GM12878 (cell line): ENCODE measurements at regions not wholly inside any gene's neighbourhood (a gene's known extent, or its start where the extent isn't known, plus 50 kb on each side); places are given as distances from the start of the nearest gene placed in this dataset.

Experiments used
- ATAC-seq: fragments of 200-7000 bp; cut with Tn5 transposase; 3 replicates; pipeline ENCODE4 v1.9.1; 2020; ENCODE audit warnings: mild to moderate bottlenecking, moderate library complexity
- BruUV-seq: library from RNA; stranded (reverse); fragments of 400-500 nt; replicated peaks from 2 replicates; lab custom pipeline; 2021; lab: Mats Ljungman, UMichigan
- CTCF ChIA-PET: fragments of 300-600 bp; sonication (Branson Sonifier 250); formaldehyde crosslinking; extraction: SDS; loops from one replicate; lab custom pipeline; 2021; ENCODE audit warnings: inconsistent platforms; lab: Yijun Ruan, JAX
- POLR2A ChIA-PET: fragments of 350-600 bp; formaldehyde crosslinking; extraction: SDS; loops from one replicate; lab custom pipeline; 2021; ENCODE audit warnings: inconsistent platforms; lab: Charles Lee
- RAD21 ChIA-PET: fragments of 300-600 bp; sonication (Branson Sonifier 250); formaldehyde crosslinking; loops from one replicate; lab custom pipeline; 2023; ENCODE audit warnings: antibody characterized with exemption; ENCODE audit not compliant: unreplicated experiment; lab: Charles Lee
- SMC1A ChIA-PET: fragments of 300-600 bp; sonication (Branson Sonifier 250); formaldehyde crosslinking; loops from one replicate; lab custom pipeline; 2023; ENCODE audit not compliant: unreplicated experiment, uncharacterized antibody; lab: Charles Lee
- DNase-seq: peaks from one replicate; pipeline ENCODE4 v3.0.0-alpha.2; 2011; ENCODE audit warnings: low read depth, low spot score
- FAIRE-seq: peaks from 3 replicates; lab custom pipeline; 2011; peaks lifted over from hg19 to GRCh38; lab: Jason Lieb, UNC
- H2AFZ ChIP-seq: 2 replicates; pipeline ENCODE4 v1.6.0; 2011; ENCODE audit warnings: low read depth, low read length, control low read depth; ENCODE audit not compliant: control insufficient read depth
- H3K27ac ChIP-seq: 2 replicates; pipeline ENCODE4 v1.5.1; 2011; ENCODE audit warnings: control low read depth; ENCODE audit not compliant: control insufficient read depth, insufficient read depth
- H3K27me3 ChIP-seq, 2 experiments: replicated peaks in 1 of 2; 2 replicates each; pipeline versions ENCODE4 v1.6.0 to v1.6.1; 2011; ENCODE audit warnings: low read length in 1 of 2; ENCODE audit not compliant: control insufficient read depth in 2 of 2, insufficient read depth in 2 of 2
- H3K36me3 ChIP-seq, 2 experiments: 2 replicates each; pipeline ENCODE4 v1.5.1; 2011; ENCODE audit warnings: low read length in 1 of 2; ENCODE audit not compliant: control insufficient read depth in 2 of 2, insufficient read depth in 2 of 2
- H3K4me1 ChIP-seq: 2 replicates; pipeline ENCODE4 v1.6.1; 2011; ENCODE audit warnings: mild to moderate bottlenecking, low read length, moderate library complexity, mixed read lengths; ENCODE audit not compliant: control insufficient read depth, insufficient read depth
- H3K4me2 ChIP-seq: 2 replicates; pipeline ENCODE4 v1.6.0; 2011; ENCODE audit warnings: control low read depth; ENCODE audit not compliant: control insufficient read depth, insufficient read depth
- H3K4me3 ChIP-seq: fragments of 200-600 bp; sonication (generic); 2 replicates; pipeline ENCODE4 v1.5.1; 2016
- H3K79me2 ChIP-seq: 2 replicates; pipeline ENCODE4 v1.6.0; 2011; ENCODE audit warnings: low read length; ENCODE audit not compliant: control insufficient read depth, insufficient read depth
- H3K9ac ChIP-seq: 2 replicates; pipeline ENCODE4 v1.8.0; 2011; ENCODE audit warnings: low read length, control low read depth, mixed read lengths; ENCODE audit not compliant: control insufficient read depth, insufficient read depth
- H3K9me3 ChIP-seq: replicated peaks from 3 replicates; pipeline ENCODE4 v1.5.1; 2011; ENCODE audit warnings: mild to moderate bottlenecking, low read length; ENCODE audit not compliant: control insufficient read depth, insufficient read depth
- H4K20me1 ChIP-seq: 2 replicates; pipeline ENCODE4 v1.6.0; 2011; ENCODE audit not compliant: control insufficient read depth, insufficient read depth
- EED ChIP-seq: sonication (generic); IDR thresholded peaks from 2 replicates; pipeline ENCODE4 v1.6.1; 2016; ENCODE audit warnings: antibody characterized with exemption, low read depth
- HDGF ChIP-seq: fragments of 450-650 bp; IDR thresholded peaks from 2 replicates; pipeline ENCODE4 v1.6.1; 2016; ENCODE audit warnings: antibody characterized with exemption
- KDM1A ChIP-seq: fragments of 200-600 bp; sonication (generic); IDR thresholded peaks from 2 replicates; pipeline ENCODE4 v1.6.1; 2016; ENCODE audit warnings: borderline replicate concordance
- NFXL1 ChIP-seq: fragments of 450-650 bp; IDR thresholded peaks from 2 replicates; pipeline ENCODE4 v1.6.1; 2017; ENCODE audit warnings: antibody characterized with exemption, mild to moderate bottlenecking, borderline replicate concordance
- PML ChIP-seq: IDR thresholded peaks from 2 replicates; pipeline ENCODE4 v1.6.1; 2012; ENCODE audit warnings: low read length, inconsistent platforms
- SMAD5 ChIP-seq: IDR thresholded peaks from 2 replicates; pipeline ENCODE4 v1.6.1; 2016; ENCODE audit warnings: antibody characterized with exemption, low read depth
- ZNF217 ChIP-seq: fragments of 450-650 bp; IDR thresholded peaks from 2 replicates; pipeline ENCODE4 v1.6.1; 2017; ENCODE audit warnings: antibody characterized with exemption, mild to moderate bottlenecking
- WGBS: methylation state at CpG from one replicate; pipeline ENCODE4 v1.1.6; 2016; ENCODE audit warnings: low lambda C conversion rate; ENCODE audit not compliant: insufficient replicate concordance, insufficient coverage; ENCODE audit errors: missing lambda C conversion rate; 5-methylcytosine and 5-hydroxymethylcytosine counted together
- in situ Hi-C: fragments of 300-500 bp; cut with MboI; formaldehyde crosslinking; loops from 9 replicates; pipeline ENCODE4 v1.14.3; 2018; ENCODE audit warnings: mixed read lengths
- intact Hi-C: fragments of 100-400 bp; cut with micrococcal nuclease; formaldehyde crosslinking; loops from one replicate; pipeline ENCODE4 v1.14.2; 2022; ENCODE audit not compliant: unreplicated experiment
- TF ChIP-seq, protein P1 (sequence below): fragments of 150-350 bp; IDR thresholded peaks from 2 replicates; pipeline ENCODE4 v1.6.1; 2014; ENCODE audit warnings: mild to moderate bottlenecking, low read depth, low read length
- TF ChIP-seq, protein P2 (sequence below): IDR thresholded peaks from 2 replicates; pipeline ENCODE4 v1.6.1; 2011; ENCODE audit warnings: low read depth, low read length, improper control_type of control experiment, borderline replicate concordance

- Histone ChIP-seq H3K4me1 (no peaks in the 10 kb centered on the region), H2AFZ (no peak overlapping the region), H3K4me2 (no peak overlapping the region), H4K20me1 (no peaks in the 10 kb centered on the region), H3K27ac (no peak overlapping the region), H3K4me3 (no peak overlapping the region), H3K36me3 (no peaks in the 10 kb centered on the region), H3K9me3 (peaks cover 9% of the 10 kb centered on the region), H3K9ac (no peak overlapping the region), H3K27me3 (no peaks in the 10 kb centered on the region), H3K79me2 (no peaks in the 10 kb centered on the region)
- DNase-seq (no peak), ATAC-seq (no peak), FAIRE-seq (no peak)
- SMC1A ChIA-PET, result interaction anchor here (0.7 to 1.5 kb wide), 5 partner anchors 28 to 253 kb away, joined by 3 to 4 read pairs (median 4); partner anchors contain the start of gene CCR1
- intact Hi-C loops, result no loop called here
- POLR2A ChIA-PET, result no interaction called here
- in situ Hi-C loops, result no loop called here
- RAD21 ChIA-PET, result no interaction called here
- TF ChIP-seq SMAD5 (no peak), PML (no peak), KDM1A (no peak), NFXL1 (no peak), HDGF (no peak), EED (no peak), ZNF217 (no peak)
- TF ChIP-seq, protein P1, sequence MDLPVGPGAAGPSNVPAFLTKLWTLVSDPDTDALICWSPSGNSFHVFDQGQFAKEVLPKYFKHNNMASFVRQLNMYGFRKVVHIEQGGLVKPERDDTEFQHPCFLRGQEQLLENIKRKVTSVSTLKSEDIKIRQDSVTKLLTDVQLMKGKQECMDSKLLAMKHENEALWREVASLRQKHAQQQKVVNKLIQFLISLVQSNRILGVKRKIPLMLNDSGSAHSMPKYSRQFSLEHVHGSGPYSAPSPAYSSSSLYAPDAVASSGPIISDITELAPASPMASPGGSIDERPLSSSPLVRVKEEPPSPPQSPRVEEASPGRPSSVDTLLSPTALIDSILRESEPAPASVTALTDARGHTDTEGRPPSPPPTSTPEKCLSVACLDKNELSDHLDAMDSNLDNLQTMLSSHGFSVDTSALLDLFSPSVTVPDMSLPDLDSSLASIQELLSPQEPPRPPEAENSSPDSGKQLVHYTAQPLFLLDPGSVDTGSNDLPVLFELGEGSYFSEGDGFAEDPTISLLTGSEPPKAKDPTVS, result no peak
- TF ChIP-seq, protein P2, sequence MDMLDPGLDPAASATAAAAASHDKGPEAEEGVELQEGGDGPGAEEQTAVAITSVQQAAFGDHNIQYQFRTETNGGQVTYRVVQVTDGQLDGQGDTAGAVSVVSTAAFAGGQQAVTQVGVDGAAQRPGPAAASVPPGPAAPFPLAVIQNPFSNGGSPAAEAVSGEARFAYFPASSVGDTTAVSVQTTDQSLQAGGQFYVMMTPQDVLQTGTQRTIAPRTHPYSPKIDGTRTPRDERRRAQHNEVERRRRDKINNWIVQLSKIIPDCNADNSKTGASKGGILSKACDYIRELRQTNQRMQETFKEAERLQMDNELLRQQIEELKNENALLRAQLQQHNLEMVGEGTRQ, result no peak
- 70% methylated on average over 4 of the region's 4 CpGs for WGBS
- CTCF ChIA-PET, result interaction anchor here (1.4 kb wide), 1 partner anchor 24 kb away, joined by 3 read pairs; no protein-coding TSS in a partner anchor
- BruUV-seq, result no TSS peak
Measured at GRCh38 chr3:46116996-46117395, 89.7 kb upstream of the XCR1 start.
